B cell (primary cell): ENCODE measurements at regions not wholly inside any gene's neighbourhood (a gene's known extent, or its start where the extent isn't known, plus 50 kb on each side); places are given as distances from the start of the nearest gene placed in this dataset.

Experiments
- ATAC-seq: fragments of 200-7000 bp; cut with Tn5 transposase; one replicate; pipeline ENCODE4 v1.10.0; 2021; ENCODE audit warnings: low read depth, mild to moderate bottlenecking, moderate number of reproducible peaks, moderate library complexity
- CTCF ChIA-PET: fragments of 350-600 bp; sonication (Branson Sonifier 250); formaldehyde crosslinking; loops from one replicate; lab custom pipeline; 2021; ENCODE audit warnings: antibody characterized with exemption, inconsistent platforms; lab: Charles Lee
- POLR2A ChIA-PET: fragments of 350-600 bp; sonication (Branson Sonifier 250); formaldehyde crosslinking; loops from one replicate; lab custom pipeline; 2021; ENCODE audit warnings: antibody characterized with exemption; lab: Charles Lee
- DNase-seq: peaks from one replicate; pipeline ENCODE4 v3.0.0; 2013
- H2AFZ ChIP-seq: 2 replicates; pipeline ENCODE4 v1.6.1; 2012; ENCODE audit warnings: mild to moderate bottlenecking, low read depth, low read length; ENCODE audit not compliant: insufficient read depth, poor library complexity, severe bottlenecking
- H3K27ac ChIP-seq, 2 donors: 1 replicate in 1 of 2; 2 replicates in 1 of 2; pipeline ENCODE4 v1.5.1; 2012 to 2013; ENCODE audit warnings: low read length in 2 of 2, mild to moderate bottlenecking in 2 of 2, moderate library complexity in 1 of 2
- H3K27me3 ChIP-seq, 4 experiments: fragments of 200-600 bp in 1 of 4; sonication (generic) in 1 of 4; replicated peaks in 1 of 4; 1 replicate in 2 of 4; 2 replicates in 2 of 4; pipeline versions ENCODE4 v1.6.1 to v1.7.0; 2013 to 2016; ENCODE audit warnings: low read length in 3 of 4, mild to moderate bottlenecking in 2 of 4, mixed read lengths in 1 of 4, moderate library complexity in 1 of 4; ENCODE audit not compliant: insufficient read depth in 4 of 4, control insufficient read depth in 3 of 4; ENCODE audit errors: control extremely low read depth in 1 of 4
- H3K36me3 ChIP-seq, 2 experiments: replicated peaks in 1 of 2; 1 replicate in 1 of 2; 2 replicates in 1 of 2; pipeline versions ENCODE4 v1.6.1 to v1.7.1; 2013; ENCODE audit warnings: low read length in 1 of 2; ENCODE audit not compliant: insufficient read depth in 2 of 2, control insufficient read depth in 1 of 2; ENCODE audit errors: control extremely low read depth in 1 of 2, extremely low read depth in 1 of 2
- H3K4me1 ChIP-seq, 2 donors: fragments of 200-600 bp in 1 of 2; sonication (generic) in 1 of 2; 1 replicate in 1 of 2; 2 replicates in 1 of 2; pipeline versions ENCODE4 v1.5.1 to v1.6.1; 2013 to 2017; ENCODE audit warnings: low read length in 2 of 2; ENCODE audit not compliant: control insufficient read depth in 2 of 2, insufficient read depth in 2 of 2
- H3K4me2 ChIP-seq: replicated peaks from 2 replicates; pipeline ENCODE3; 2012; ENCODE audit warnings: mild to moderate bottlenecking, low read depth, low read length; ENCODE audit not compliant: poor library complexity, severe bottlenecking
- H3K4me3 ChIP-seq, 5 experiments: fragments of 200-600 bp in 1 of 5; sonication (generic) in 1 of 5; 1 replicate in 3 of 5; 2 replicates in 2 of 5; pipeline versions ENCODE4 v1.5.1 to v1.7.0; 2011 to 2016; ENCODE audit warnings: low read length in 4 of 5, mild to moderate bottlenecking in 4 of 5, low read depth in 2 of 5, control low read depth in 1 of 5, moderate library complexity in 1 of 5; ENCODE audit not compliant: insufficient read depth in 1 of 5; ENCODE audit errors: control extremely low read depth in 1 of 5, extremely low read depth in 1 of 5
- H3K79me2 ChIP-seq: fragments of 200-600 bp; sonication (generic); one replicate; pipeline ENCODE4 v1.6.0; 2016; ENCODE audit warnings: low read length; ENCODE audit not compliant: control insufficient read depth, insufficient read depth
- H3K9ac ChIP-seq: fragments of 200-600 bp; sonication (generic); 2 replicates; pipeline ENCODE4 v1.6.1; 2017; ENCODE audit warnings: mild to moderate bottlenecking, low read length, moderate library complexity
- H3K9me3 ChIP-seq, 3 donors: one replicate each; pipeline versions ENCODE4 v1.6.1 to v1.7.1; 2013; ENCODE audit warnings: low read length in 2 of 3; ENCODE audit not compliant: control insufficient read depth in 2 of 3, insufficient read depth in 1 of 3; ENCODE audit errors: control extremely low read depth in 1 of 3
- H4K20me1 ChIP-seq: 2 replicates; pipeline ENCODE4 v1.6.0; 2012; ENCODE audit warnings: mild to moderate bottlenecking, low read length; ENCODE audit not compliant: insufficient read depth, control insufficient read depth, poor library complexity, severe bottlenecking
- H3K27ac Mint-ChIP-seq: one replicate; pipeline ENCODE4 v1.8.0; 2021; ENCODE audit warnings: mixed read lengths
- H3K27me3 Mint-ChIP-seq: one replicate; pipeline ENCODE4 v1.8.0; 2021; ENCODE audit warnings: mixed read lengths
- H3K4me1 Mint-ChIP-seq: one replicate; pipeline ENCODE4 v1.8.0; 2021; ENCODE audit warnings: mixed read lengths
- H3K4me3 Mint-ChIP-seq: one replicate; pipeline ENCODE4 v1.8.0; 2021; ENCODE audit warnings: mixed read lengths
- H3K9me3 Mint-ChIP-seq: one replicate; pipeline ENCODE4 v1.8.0; 2022; ENCODE audit warnings: mixed read lengths; ENCODE audit not compliant: insufficient read depth
- EZH2 ChIP-seq: IDR thresholded peaks from 2 replicates; pipeline ENCODE4 v1.6.1; 2012; ENCODE audit warnings: borderline replicate concordance, low read depth, mild to moderate bottlenecking, moderate library complexity, low read length; ENCODE audit not compliant: insufficient read depth, poor library complexity, severe bottlenecking
- WGBS: methylation state at CpG from one replicate; pipeline ENCODE4 v1.1.5; 2013; ENCODE audit warnings: missing lambda C conversion rate; ENCODE audit not compliant: insufficient coverage; 5-methylcytosine and 5-hydroxymethylcytosine counted together
- intact Hi-C: fragments of 100-400 bp; cut with micrococcal nuclease; formaldehyde crosslinking; loops from one replicate; pipeline ENCODE4 v1.10.0; 2022
- TF ChIP-seq, protein P1 (sequence below): fragments of 200-600 bp; IDR thresholded peaks from one replicate; pipeline ENCODE4 v1.8.0; 2022; ENCODE audit warnings: antibody characterized with exemption, mild to moderate bottlenecking

DNA sequence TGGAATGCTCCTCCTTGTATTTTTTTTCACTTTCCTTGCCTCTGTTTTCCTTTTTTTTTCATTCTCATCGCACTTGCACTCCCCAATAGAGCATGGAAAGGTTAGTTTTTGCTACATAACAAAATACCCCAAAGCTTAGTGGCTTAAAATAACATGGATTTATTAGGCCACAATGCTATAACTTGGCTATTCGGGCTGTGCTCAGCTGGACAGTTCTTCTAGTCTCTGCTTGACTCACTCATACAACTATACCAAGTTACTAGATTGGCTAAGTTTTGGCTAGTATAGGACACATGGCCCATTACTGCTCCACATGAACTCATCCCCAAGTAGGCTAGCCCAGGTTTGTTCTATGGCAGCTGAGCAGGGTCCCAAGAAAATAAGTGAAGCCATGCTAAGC is 94.5 kb upstream of the ANKEF1 start:
- Mint-ChIP-seq H3K27me3 (peaks cover 11% of the 10 kb centered on the region), H3K4me3 (no peak overlapping the region), H3K9me3 (no peaks in the 10 kb centered on the region), H3K27ac (no peak overlapping the region), H3K4me1 (no peaks in the 10 kb centered on the region)
- H3K27me3 ChIP-seq = no peaks in the 10 kb centered on the region
- ChIA-PET POLR2A (no interaction called here), CTCF (no interaction called here)
- no peaks in the 10 kb centered on the region for H3K36me3 ChIP-seq
- no peak overlapping the region for H3K27ac ChIP-seq
- no peak overlapping the region for H3K9ac ChIP-seq
- no peak overlapping the region for H2AFZ ChIP-seq
- H3K4me3 ChIP-seq = no peak overlapping the region
- no peak overlapping the region for H3K4me2 ChIP-seq
- no peaks in the 10 kb centered on the region for H3K9me3 ChIP-seq
- no peaks in the 10 kb centered on the region for H4K20me1 ChIP-seq
- no peak for DNase-seq
- intact Hi-C loops = no loop called here
- no peaks in the 10 kb centered on the region for H3K4me1 ChIP-seq
- TF ChIP-seq, protein P1, sequence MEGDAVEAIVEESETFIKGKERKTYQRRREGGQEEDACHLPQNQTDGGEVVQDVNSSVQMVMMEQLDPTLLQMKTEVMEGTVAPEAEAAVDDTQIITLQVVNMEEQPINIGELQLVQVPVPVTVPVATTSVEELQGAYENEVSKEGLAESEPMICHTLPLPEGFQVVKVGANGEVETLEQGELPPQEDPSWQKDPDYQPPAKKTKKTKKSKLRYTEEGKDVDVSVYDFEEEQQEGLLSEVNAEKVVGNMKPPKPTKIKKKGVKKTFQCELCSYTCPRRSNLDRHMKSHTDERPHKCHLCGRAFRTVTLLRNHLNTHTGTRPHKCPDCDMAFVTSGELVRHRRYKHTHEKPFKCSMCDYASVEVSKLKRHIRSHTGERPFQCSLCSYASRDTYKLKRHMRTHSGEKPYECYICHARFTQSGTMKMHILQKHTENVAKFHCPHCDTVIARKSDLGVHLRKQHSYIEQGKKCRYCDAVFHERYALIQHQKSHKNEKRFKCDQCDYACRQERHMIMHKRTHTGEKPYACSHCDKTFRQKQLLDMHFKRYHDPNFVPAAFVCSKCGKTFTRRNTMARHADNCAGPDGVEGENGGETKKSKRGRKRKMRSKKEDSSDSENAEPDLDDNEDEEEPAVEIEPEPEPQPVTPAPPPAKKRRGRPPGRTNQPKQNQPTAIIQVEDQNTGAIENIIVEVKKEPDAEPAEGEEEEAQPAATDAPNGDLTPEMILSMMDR = no peak
- TF ChIP-seq EZH2 = no peak
- 100% methylated on average over 1 of the region's 2 CpGs for WGBS
- no peaks in the 10 kb centered on the region for H3K79me2 ChIP-seq
- no peak for ATAC-seq

DNA sequence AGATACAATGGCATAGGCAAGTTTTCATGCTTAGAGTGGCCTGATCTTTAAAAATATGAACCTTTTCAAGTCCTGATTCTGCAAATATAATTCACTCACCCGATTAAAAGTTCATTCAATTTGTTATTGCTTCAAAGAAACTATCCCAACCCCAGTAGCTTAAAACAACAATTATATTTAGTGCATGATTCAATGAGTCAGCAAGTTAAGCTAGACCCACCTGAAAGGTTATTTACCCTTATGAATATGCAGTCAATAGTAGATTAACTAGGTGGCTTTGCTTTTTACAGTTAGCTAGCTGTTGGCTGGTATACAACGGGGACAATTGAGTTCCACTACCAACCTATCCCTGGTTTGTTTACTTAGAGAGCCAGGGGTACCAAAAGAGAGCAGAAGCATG is 95.6 kb upstream of the ANKEF1 start:
- H3K27ac Mint-ChIP-seq = no peak overlapping the region
- H3K4me3 Mint-ChIP-seq = no peak overlapping the region
- Histone ChIP-seq H2AFZ (no peak overlapping the region), H3K79me2 (no peaks in the 10 kb centered on the region), H4K20me1 (no peaks in the 10 kb centered on the region), H3K9ac (no peak overlapping the region), H3K4me1 (no peaks in the 10 kb centered on the region), H3K27ac (no peak overlapping the region), H3K27me3 (no peaks in the 10 kb centered on the region), H3K4me3 (no peak overlapping the region), H3K36me3 (no peaks in the 10 kb centered on the region), H3K4me2 (no peak overlapping the region), H3K9me3 (no peaks in the 10 kb centered on the region)
- ATAC-seq = no peak
- no peak for DNase-seq
- ChIA-PET POLR2A (no interaction called here), CTCF (no interaction called here)
- peaks cover 15% of the 10 kb centered on the region for H3K27me3 Mint-ChIP-seq
- WGBS = no CpG with 5 or more reads among the region's 2 CpGs
- H3K4me1 Mint-ChIP-seq = no peaks in the 10 kb centered on the region
- H3K9me3 Mint-ChIP-seq = no peaks in the 10 kb centered on the region
- TF ChIP-seq EZH2 = no peak
- TF ChIP-seq, protein P1 = no peak
- intact Hi-C loops = no loop called here
